Activated naive CD4-positive, alpha-beta T cell treated with anti-CD3 and anti-CD28 coated beads, Interleukin-2, amount 10 ng/mL, durations not matched to agents 7 days and 5 days (primary cell): ENCODE measurements at regions not wholly inside any gene's neighbourhood (a gene's known extent, or its start where the extent isn't known, plus 50 kb on each side); places are given as distances from the start of the nearest gene placed in this dataset.

ENCODE experiments used
- CTCF ChIA-PET: fragments of 350-600 bp; sonication (Branson Sonifier 250); formaldehyde crosslinking; loops from one replicate; lab custom pipeline; 2021; ENCODE audit warnings: antibody characterized with exemption; lab: Charles Lee
- DNase-seq: peaks from one replicate; pipeline ENCODE4 v3.0.0-alpha.2; 2020
- H3K27ac Mint-ChIP-seq: one replicate; pipeline ENCODE4 v1.8.0; 2021; ENCODE audit warnings: mild to moderate bottlenecking, moderate library complexity, mixed read lengths
- H3K27me3 Mint-ChIP-seq: one replicate; pipeline ENCODE4 v1.8.0; 2021; ENCODE audit warnings: mild to moderate bottlenecking, mixed read lengths
- H3K36me3 Mint-ChIP-seq: one replicate; pipeline ENCODE4 v1.8.0; 2021; ENCODE audit warnings: mixed read lengths
- H3K4me1 Mint-ChIP-seq: one replicate; pipeline ENCODE4 v1.8.0; 2021; ENCODE audit warnings: mixed read lengths
- H3K4me3 Mint-ChIP-seq: one replicate; pipeline ENCODE4 v1.8.0; 2021; ENCODE audit warnings: mild to moderate bottlenecking, moderate library complexity, mixed read lengths
- H3K9me3 Mint-ChIP-seq: one replicate; pipeline ENCODE4 v1.8.0; 2021; ENCODE audit warnings: mixed read lengths

DNA sequence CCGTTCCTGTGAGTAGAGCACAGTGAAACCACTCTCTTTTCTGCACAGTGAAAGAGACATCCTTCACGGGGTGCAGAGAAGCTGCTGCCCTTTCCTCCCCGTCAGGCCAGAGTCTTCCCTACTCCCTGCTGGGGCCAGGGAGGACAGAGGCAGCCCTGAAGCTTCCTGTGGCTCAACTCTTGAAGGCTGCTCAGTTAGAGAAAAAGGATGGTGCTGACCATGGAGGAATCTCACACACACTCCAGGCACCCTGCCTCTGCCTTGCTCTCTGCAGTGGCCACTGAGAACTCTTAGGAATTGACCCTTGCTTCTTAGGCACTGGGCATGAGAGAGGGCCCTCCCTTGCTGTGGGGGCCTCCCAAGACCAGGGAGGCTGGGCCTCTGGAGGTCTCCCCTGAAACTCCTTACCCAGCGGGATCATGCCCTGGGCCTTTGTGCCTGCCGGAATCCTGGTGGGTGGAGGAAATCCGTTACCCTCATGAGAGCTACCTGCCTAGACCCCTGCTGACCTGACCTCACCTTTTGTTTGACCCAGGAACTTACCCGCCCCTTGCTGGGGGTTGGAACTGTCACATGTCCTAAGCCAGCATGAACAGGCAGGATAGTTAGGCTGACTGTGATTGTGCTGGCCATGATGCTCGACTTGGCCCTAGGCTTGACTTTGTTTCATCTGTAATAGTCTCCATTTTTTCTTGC, 65.0 kb upstream of the CD93 start:
- Mint-ChIP-seq H3K9me3 (no peaks in the 10 kb centered on the region), H3K36me3 (no peaks in the 10 kb centered on the region), H3K4me3 (no peak overlapping the region), H3K27me3 (peaks cover 43% of the 10 kb centered on the region), H3K4me1 (peaks cover 25% of the 10 kb centered on the region), H3K27ac (no peak overlapping the region)
- CTCF ChIA-PET = no interaction called here
- no peak for DNase-seq

DNA sequence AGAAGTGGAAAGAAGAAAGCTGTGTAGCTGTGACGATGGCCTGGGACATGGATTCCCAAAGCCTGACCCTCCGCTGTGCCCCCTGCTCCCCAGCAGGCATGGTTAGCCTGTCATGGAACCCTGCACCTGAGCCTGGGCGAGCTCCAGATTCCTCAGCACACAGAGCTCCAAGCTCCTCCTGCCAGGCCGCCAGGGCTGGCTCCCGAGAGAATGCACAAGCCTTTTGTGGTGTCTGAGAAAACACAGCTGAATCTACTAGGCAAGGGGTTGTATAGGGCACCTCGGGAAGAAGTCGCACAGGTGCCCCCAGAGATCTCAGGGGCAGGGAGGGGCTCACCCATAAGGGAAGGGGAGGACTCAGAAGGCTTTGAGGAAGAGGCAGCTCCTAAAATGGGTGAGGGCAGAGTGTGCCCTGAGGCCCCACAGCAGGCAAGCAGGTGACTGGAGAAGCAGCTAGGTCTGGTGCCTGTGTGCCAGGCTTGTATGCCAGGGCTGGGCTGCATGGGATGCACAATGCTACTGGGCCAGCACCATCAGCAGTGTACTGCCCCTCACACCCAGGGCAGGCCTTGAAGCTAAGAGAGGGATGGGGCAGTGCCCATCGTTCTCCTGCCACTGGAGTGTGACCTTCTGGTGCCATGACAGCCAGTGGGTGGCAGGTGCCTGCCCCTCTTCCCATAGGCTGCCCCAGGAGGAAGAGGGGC, 64.3 kb upstream of the CD93 start:
- Mint-ChIP-seq H3K9me3 (no peaks in the 10 kb centered on the region), H3K4me3 (no peak overlapping the region), H3K4me1 (peaks cover 25% of the 10 kb centered on the region), H3K27ac (no peak overlapping the region), H3K36me3 (no peaks in the 10 kb centered on the region), H3K27me3 (peaks cover 38% of the 10 kb centered on the region)
- no peak for DNase-seq
- CTCF ChIA-PET = no interaction called here

- H3K36me3 Mint-ChIP-seq = no peaks in the 10 kb centered on the region
- H3K27me3 Mint-ChIP-seq = peaks cover 38% of the 10 kb centered on the region
- peaks cover 21% of the 10 kb centered on the region for H3K4me1 Mint-ChIP-seq
- H3K9me3 Mint-ChIP-seq = no peaks in the 10 kb centered on the region
- H3K4me3 Mint-ChIP-seq = no peak overlapping the region
- CTCF ChIA-PET = interaction anchor here (0.9 kb wide), 1 partner anchor 98 kb away, joined by 5 read pairs; no protein-coding TSS in a partner anchor
- H3K27ac Mint-ChIP-seq = no peak overlapping the region
- no peak for DNase-seq
Observed at GRCh38 chr20:23149623-23150279, 63.6 kb upstream of the CD93 start.

GRCh38 chr20:23148731-23149570, 62.8 kb upstream of the CD93 start:
- Mint-ChIP-seq H3K9me3 (no peaks in the 10 kb centered on the region), H3K27ac (no peak overlapping the region), H3K36me3 (no peaks in the 10 kb centered on the region), H3K27me3 (peaks cover 41% of the 10 kb centered on the region), H3K4me3 (no peak overlapping the region), H3K4me1 (peaks cover 27% of the 10 kb centered on the region)
- no peak for DNase-seq
- CTCF ChIA-PET = interaction anchor here (0.9 kb wide), 1 partner anchor 98 kb away, joined by 5 read pairs; no protein-coding TSS in a partner anchor

GRCh38 chr20:23147964-23148730, 62.0 kb upstream of the CD93 start:
- H3K27ac Mint-ChIP-seq = peak overlapping the region; percentile 72
- no peaks in the 10 kb centered on the region for H3K9me3 Mint-ChIP-seq
- H3K36me3 Mint-ChIP-seq = no peaks in the 10 kb centered on the region
- no peak overlapping the region for H3K4me3 Mint-ChIP-seq
- no peak for DNase-seq
- peaks cover 36% of the 10 kb centered on the region for H3K27me3 Mint-ChIP-seq
- CTCF ChIA-PET = interaction anchor here (0.9 kb wide), 1 partner anchor 97 kb away, joined by 5 read pairs; no protein-coding TSS in a partner anchor
- peaks cover 35% of the 10 kb centered on the region for H3K4me1 Mint-ChIP-seq

GRCh38 chr20:23147647-23147963, 61.5 kb upstream of the CD93 start:
- no peak for DNase-seq
- CTCF ChIA-PET = no interaction called here
- Mint-ChIP-seq H3K4me1 (peaks cover 41% of the 10 kb centered on the region), H3K4me3 (no peak overlapping the region), H3K27ac (peak overlapping the region; percentile 72), H3K9me3 (no peaks in the 10 kb centered on the region), H3K27me3 (peaks cover 36% of the 10 kb centered on the region), H3K36me3 (no peaks in the 10 kb centered on the region)

DNA sequence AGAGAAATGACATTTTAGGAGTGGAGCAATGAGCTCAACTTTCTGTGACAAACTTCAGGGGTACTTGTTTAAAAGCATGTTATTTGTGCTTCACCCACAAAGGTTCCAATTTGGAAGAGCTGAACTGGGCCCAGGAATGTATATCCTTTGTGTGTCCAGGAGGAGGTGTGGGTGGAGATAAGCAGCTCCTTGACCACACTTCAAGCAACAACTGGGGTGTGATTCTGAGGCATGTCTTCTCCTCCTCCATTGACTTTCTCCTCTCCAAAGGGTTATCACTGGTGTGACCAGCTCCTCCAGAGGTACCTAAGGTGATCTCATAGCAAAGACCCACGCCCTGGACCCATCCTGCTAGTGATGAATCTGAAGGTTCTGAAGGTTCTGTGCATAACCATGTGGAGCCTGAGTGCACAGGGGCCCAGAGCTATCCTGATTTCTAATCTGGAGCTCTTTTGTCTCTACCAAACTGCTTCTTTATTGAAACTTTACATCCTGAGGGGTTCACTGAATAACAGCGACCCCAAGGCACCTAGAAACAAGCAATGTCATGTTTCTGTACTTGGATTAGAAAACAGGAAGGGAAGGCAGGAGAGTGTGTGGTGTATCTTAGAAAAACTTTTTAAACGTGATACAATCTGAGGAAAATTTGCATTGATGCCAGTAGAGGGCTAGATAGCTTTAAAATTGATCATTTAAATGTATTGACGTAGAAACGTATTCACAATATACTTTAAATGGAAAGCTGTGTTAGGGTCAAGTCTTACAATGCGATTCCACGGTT, 60.9 kb upstream of the CD93 start:
- H3K9me3 Mint-ChIP-seq = no peaks in the 10 kb centered on the region
- H3K36me3 Mint-ChIP-seq = no peaks in the 10 kb centered on the region
- no peak overlapping the region for H3K27ac Mint-ChIP-seq
- no peak for DNase-seq
- H3K4me1 Mint-ChIP-seq = peaks cover 42% of the 10 kb centered on the region
- peaks cover 36% of the 10 kb centered on the region for H3K27me3 Mint-ChIP-seq
- CTCF ChIA-PET = interaction anchor here (1.0 to 1.1 kb wide), 3 partner anchors 54 to 455 kb away, joined by 3 to 4 read pairs (median 3); no protein-coding TSS in a partner anchor
- H3K4me3 Mint-ChIP-seq = no peak overlapping the region

DNA sequence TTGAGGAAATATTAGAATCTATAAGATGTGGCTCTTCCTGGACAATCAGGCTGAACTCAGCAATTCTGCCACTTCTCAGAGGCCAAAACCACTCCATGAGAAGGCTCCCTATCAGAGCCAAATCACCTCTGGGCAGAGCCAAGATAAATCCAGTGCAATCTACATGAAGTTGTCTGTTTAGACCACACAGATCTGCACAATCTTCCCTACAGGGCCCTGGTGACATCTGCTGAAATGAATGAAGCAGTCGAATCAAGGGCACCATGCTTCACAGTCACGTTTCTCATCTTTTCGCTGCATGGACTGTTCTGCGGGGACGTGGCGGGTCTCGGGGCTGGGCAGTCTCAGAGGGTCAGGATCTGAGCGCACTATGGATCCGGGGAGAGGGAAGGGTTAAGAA, 60.1 kb upstream of the CD93 start:
- Mint-ChIP-seq H3K27me3 (peaks cover 41% of the 10 kb centered on the region), H3K27ac (no peak overlapping the region), H3K4me1 (peaks cover 48% of the 10 kb centered on the region), H3K4me3 (no peak overlapping the region), H3K36me3 (no peaks in the 10 kb centered on the region), H3K9me3 (no peaks in the 10 kb centered on the region)
- DNase-seq = no peak
- CTCF ChIA-PET = interaction anchor here (1.0 to 1.1 kb wide), 3 partner anchors 55 to 454 kb away, joined by 3 to 4 read pairs (median 3); no protein-coding TSS in a partner anchor

GRCh38 chr20:23145281-23145700, 59.2 kb upstream of the CD93 start:
- Mint-ChIP-seq H3K9me3 (no peaks in the 10 kb centered on the region), H3K4me3 (no peak overlapping the region), H3K27ac (no peak overlapping the region)

GRCh38 chr20:23144856-23145255, 58.7 kb upstream of the CD93 start:
- H3K27ac Mint-ChIP-seq = no peak overlapping the region
- peaks cover 48% of the 10 kb centered on the region for H3K4me1 Mint-ChIP-seq
- no peaks in the 10 kb centered on the region for H3K9me3 Mint-ChIP-seq
- CTCF ChIA-PET = interaction anchor here (1.0 kb wide), 1 partner anchor 8 kb away, joined by 3 read pairs; no protein-coding TSS in a partner anchor
- H3K4me3 Mint-ChIP-seq = no peak overlapping the region
- DNase-seq = peak; percentile 6
- H3K27me3 Mint-ChIP-seq = peaks cover 32% of the 10 kb centered on the region
- no peaks in the 10 kb centered on the region for H3K36me3 Mint-ChIP-seq

More at GRCh38 chr20:23145281-23145700, 59.2 kb upstream of the CD93 start:
- CTCF ChIA-PET = no interaction called here
- Mint-ChIP-seq H3K4me1 (peaks cover 48% of the 10 kb centered on the region), H3K36me3 (no peaks in the 10 kb centered on the region), H3K27me3 (peaks cover 36% of the 10 kb centered on the region)
- DNase-seq = peak; percentile 10

- peak; percentile 1 for DNase-seq
- no peak overlapping the region for H3K4me3 Mint-ChIP-seq
- CTCF ChIA-PET = interaction anchor here (1.0 to 1.8 kb wide), 2 partner anchors 9 to 91 kb away, joined by 3 to 5 read pairs; no protein-coding TSS in a partner anchor
Observed at GRCh38 chr20:23143986-23144690, 58.0 kb upstream of the CD93 start.

DNA sequence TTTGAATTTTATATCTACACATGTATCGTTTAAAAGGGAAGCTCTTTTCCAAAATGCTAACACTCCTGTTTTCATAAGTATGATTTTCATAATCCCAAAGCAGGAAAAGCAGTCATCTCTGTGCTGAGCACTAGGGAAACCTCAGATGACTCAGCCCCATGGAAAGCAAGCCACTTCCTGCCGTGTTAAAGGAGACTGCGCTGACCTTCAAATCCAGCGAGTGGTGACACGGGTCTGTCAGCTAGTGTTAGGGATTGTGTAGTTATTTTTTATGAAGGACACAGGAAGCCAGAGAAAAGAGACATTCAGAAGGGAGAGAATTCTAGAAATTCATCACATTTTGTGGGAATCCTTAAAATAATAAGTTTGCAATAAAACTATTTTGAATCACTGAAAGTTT, 57.0 kb upstream of the CD93 start:
- peaks cover 41% of the 10 kb centered on the region for H3K4me1 Mint-ChIP-seq
- CTCF ChIA-PET = interaction anchor here (0.9 to 1.8 kb wide), 2 partner anchors 92 to 254 kb away, joined by 3 to 5 read pairs; no protein-coding TSS in a partner anchor
- peaks cover 30% of the 10 kb centered on the region for H3K27me3 Mint-ChIP-seq
- H3K9me3 Mint-ChIP-seq = no peaks in the 10 kb centered on the region
- peak; percentile 48 for DNase-seq
- no peak overlapping the region for H3K4me3 Mint-ChIP-seq
- peak overlapping the region; percentile 83 for H3K27ac Mint-ChIP-seq
- no peaks in the 10 kb centered on the region for H3K36me3 Mint-ChIP-seq

More at GRCh38 chr20:23143986-23144690, 58.0 kb upstream of the CD93 start:
- Mint-ChIP-seq H3K27ac (no peak overlapping the region), H3K27me3 (peaks cover 30% of the 10 kb centered on the region), H3K36me3 (no peaks in the 10 kb centered on the region), H3K9me3 (no peaks in the 10 kb centered on the region), H3K4me1 (peaks cover 46% of the 10 kb centered on the region)
